DOHH2 (cell line): ENCODE measurements at regions not wholly inside any gene's neighbourhood (a gene's known extent, or its start where the extent isn't known, plus 50 kb on each side); places are given as distances from the start of the nearest gene placed in this dataset.

Source experiments
- H3F3A ChIP-seq: fragments of 200-600 bp; sonication (generic), shearing (Covaris generic); 2 replicates; pipeline ENCODE4 v1.6.0; 2016; ENCODE audit warnings: antibody characterized with exemption, mild to moderate bottlenecking; ENCODE audit not compliant: control insufficient read depth, insufficient read depth
- H3K27ac ChIP-seq: fragments of 200-600 bp; sonication (generic); 2 replicates; pipeline ENCODE4 v1.5.1; 2014; ENCODE audit warnings: low read depth, mild to moderate bottlenecking, low read length, moderate library complexity
- H3K27me3 ChIP-seq: fragments of 200-600 bp; sonication (generic); 2 replicates; pipeline ENCODE4 v1.6.1; 2014; ENCODE audit warnings: mild to moderate bottlenecking, low read length, mixed read lengths; ENCODE audit not compliant: control insufficient read depth
- H3K36me3 ChIP-seq: fragments of 200-600 bp; sonication (generic); 2 replicates; pipeline ENCODE4 v1.6.1; 2014; ENCODE audit warnings: mild to moderate bottlenecking, low read length, moderate library complexity, mixed read lengths; ENCODE audit not compliant: control insufficient read depth
- H3K4me1 ChIP-seq: fragments of 200-600 bp; sonication (generic); 2 replicates; pipeline ENCODE4 v1.6.1; 2014; ENCODE audit warnings: mild to moderate bottlenecking, low read length, mixed read lengths; ENCODE audit not compliant: control insufficient read depth
- H3K4me2 ChIP-seq: fragments of 200-600 bp; sonication (generic); 2 replicates; pipeline ENCODE4 v1.6.0; 2014; ENCODE audit warnings: mild to moderate bottlenecking, low read length, moderate library complexity
- H3K4me3 ChIP-seq: fragments of 200-600 bp; sonication (generic); 2 replicates; pipeline ENCODE4 v1.5.1; 2014; ENCODE audit warnings: mild to moderate bottlenecking, low read length, mixed read lengths
- H3K79me2 ChIP-seq: fragments of 200-600 bp; sonication (generic); 2 replicates; pipeline ENCODE4 v1.6.1; 2014; ENCODE audit warnings: mild to moderate bottlenecking, low read length, mixed read lengths; ENCODE audit not compliant: control insufficient read depth
- H3K9me2 ChIP-seq: fragments of 200-600 bp; sonication (generic); replicated peaks from 2 replicates; pipeline ENCODE4 v1.6.1; 2014; ENCODE audit warnings: mild to moderate bottlenecking, low read length, mixed read lengths; ENCODE audit not compliant: control insufficient read depth
- H3K9me3 ChIP-seq: fragments of 200-600 bp; sonication (generic); 2 replicates; pipeline ENCODE4 v1.6.1; 2014; ENCODE audit warnings: antibody characterized with exemption, low read length, mixed read lengths; ENCODE audit not compliant: control insufficient read depth, insufficient read depth
- H4K20me1 ChIP-seq: fragments of 200-600 bp; sonication (generic); 2 replicates; pipeline ENCODE4 v1.6.0; 2014; ENCODE audit warnings: low read depth, mild to moderate bottlenecking, antibody characterized with exemption, low read length, moderate library complexity; ENCODE audit not compliant: control insufficient read depth, insufficient read depth
- CTCF ChIP-seq: fragments of 200-600 bp; sonication (generic); IDR thresholded peaks from one replicate; pipeline ENCODE4 v1.5.1; 2014; ENCODE audit warnings: antibody characterized with exemption, mild to moderate bottlenecking, low read depth, low read length; ENCODE audit not compliant: poor library complexity, severe bottlenecking
- EZH2phosphoT487 ChIP-seq: fragments of 200-600 bp; sonication (generic); IDR thresholded peaks from 2 replicates; pipeline ENCODE4 v1.6.1; 2017; ENCODE audit warnings: borderline replicate concordance, mild to moderate bottlenecking, antibody characterized with exemption, low read length, moderate library complexity, mixed read lengths

GRCh38 chr10:78763651-78764395 lies 304.9 kb upstream of the ZMIZ1 start:
- H3K4me1 ChIP-seq = no peaks in the 10 kb centered on the region
- H3K79me2 ChIP-seq = no peaks in the 10 kb centered on the region
- no peaks in the 10 kb centered on the region; the same call in 1 of the 2 replicates for H3K27me3 ChIP-seq
- no peaks in the 10 kb centered on the region for H3K9me3 ChIP-seq
- no peaks in the 10 kb centered on the region for H3F3A ChIP-seq
- no peaks in the 10 kb centered on the region for H3K36me3 ChIP-seq
- H3K4me3 ChIP-seq = no peak overlapping the region
- no peak for TF ChIP-seq EZH2phosphoT487
- no peak for TF ChIP-seq CTCF
- H3K27ac ChIP-seq = no peak overlapping the region
- H4K20me1 ChIP-seq = no peaks in the 10 kb centered on the region
- H3K4me2 ChIP-seq = no peak overlapping the region
- no peaks in the 10 kb centered on the region for H3K9me2 ChIP-seq

- Histone ChIP-seq H3K79me2 (no peaks in the 10 kb centered on the region), H3K4me2 (no peak overlapping the region), H3K4me1 (no peaks in the 10 kb centered on the region), H3F3A (no peaks in the 10 kb centered on the region), H3K36me3 (no peaks in the 10 kb centered on the region), H3K27me3 (no peaks in the 10 kb centered on the region; the same call in 1 of the 2 replicates), H3K27ac (no peak overlapping the region), H4K20me1 (no peaks in the 10 kb centered on the region), H3K9me2 (no peaks in the 10 kb centered on the region), H3K4me3 (no peak overlapping the region), H3K9me3 (no peaks in the 10 kb centered on the region)
- TF ChIP-seq CTCF (no peak), EZH2phosphoT487 (no peak)
Measured at GRCh38 chr10:78764436-78764835, 304.3 kb upstream of the ZMIZ1 start.

GRCh38 chr10:78764846-78765430 lies 303.8 kb upstream of the ZMIZ1 start:
- no peaks in the 10 kb centered on the region for H3K4me1 ChIP-seq
- TF ChIP-seq EZH2phosphoT487 (no peak), CTCF (no peak)
- no peaks in the 10 kb centered on the region for H3K36me3 ChIP-seq
- H3K27ac ChIP-seq = no peak overlapping the region
- H3F3A ChIP-seq = no peaks in the 10 kb centered on the region
- no peak overlapping the region for H3K4me2 ChIP-seq
- no peaks in the 10 kb centered on the region for H3K9me3 ChIP-seq
- no peaks in the 10 kb centered on the region for H3K9me2 ChIP-seq
- no peak overlapping the region for H3K4me3 ChIP-seq
- H4K20me1 ChIP-seq = no peaks in the 10 kb centered on the region
- no peaks in the 10 kb centered on the region; the same call in 1 of the 2 replicates for H3K27me3 ChIP-seq
- H3K79me2 ChIP-seq = no peaks in the 10 kb centered on the region
